ENCODE measurements at regions not wholly inside any gene's neighbourhood (a gene's known extent, or its start where the extent isn't known, plus 50 kb on each side); places are given as distances from the start of the nearest gene placed in this dataset.

DNA sequence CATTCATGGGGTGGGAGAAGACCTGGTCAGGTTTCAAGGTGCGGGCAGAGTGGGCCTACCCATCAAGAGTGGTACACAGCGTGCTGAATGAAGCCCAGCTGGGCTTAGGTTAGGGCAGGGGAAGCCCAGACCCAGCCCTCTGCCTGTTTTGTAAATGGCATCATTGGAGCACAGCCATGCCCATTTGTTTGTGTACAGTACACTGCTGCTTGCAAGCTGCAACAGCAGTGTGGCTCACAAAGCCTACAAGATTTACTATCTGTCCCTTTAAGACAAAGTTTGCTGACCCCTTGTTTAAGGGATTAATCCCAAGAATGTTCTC lies 230.1 kb upstream of the TNRC6C start:
- DNase-seq (ENCODE audit: low read depth): no peak
- TF ChIP-seq, protein P1, sequence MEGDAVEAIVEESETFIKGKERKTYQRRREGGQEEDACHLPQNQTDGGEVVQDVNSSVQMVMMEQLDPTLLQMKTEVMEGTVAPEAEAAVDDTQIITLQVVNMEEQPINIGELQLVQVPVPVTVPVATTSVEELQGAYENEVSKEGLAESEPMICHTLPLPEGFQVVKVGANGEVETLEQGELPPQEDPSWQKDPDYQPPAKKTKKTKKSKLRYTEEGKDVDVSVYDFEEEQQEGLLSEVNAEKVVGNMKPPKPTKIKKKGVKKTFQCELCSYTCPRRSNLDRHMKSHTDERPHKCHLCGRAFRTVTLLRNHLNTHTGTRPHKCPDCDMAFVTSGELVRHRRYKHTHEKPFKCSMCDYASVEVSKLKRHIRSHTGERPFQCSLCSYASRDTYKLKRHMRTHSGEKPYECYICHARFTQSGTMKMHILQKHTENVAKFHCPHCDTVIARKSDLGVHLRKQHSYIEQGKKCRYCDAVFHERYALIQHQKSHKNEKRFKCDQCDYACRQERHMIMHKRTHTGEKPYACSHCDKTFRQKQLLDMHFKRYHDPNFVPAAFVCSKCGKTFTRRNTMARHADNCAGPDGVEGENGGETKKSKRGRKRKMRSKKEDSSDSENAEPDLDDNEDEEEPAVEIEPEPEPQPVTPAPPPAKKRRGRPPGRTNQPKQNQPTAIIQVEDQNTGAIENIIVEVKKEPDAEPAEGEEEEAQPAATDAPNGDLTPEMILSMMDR (conservative IDR thresholded peaks at IDR 0.05; ENCODE audit: low read depth, low read length): no peak
- no peak overlapping the region for H3K4me3 ChIP-seq (ENCODE audit: low read length)

DNA sequence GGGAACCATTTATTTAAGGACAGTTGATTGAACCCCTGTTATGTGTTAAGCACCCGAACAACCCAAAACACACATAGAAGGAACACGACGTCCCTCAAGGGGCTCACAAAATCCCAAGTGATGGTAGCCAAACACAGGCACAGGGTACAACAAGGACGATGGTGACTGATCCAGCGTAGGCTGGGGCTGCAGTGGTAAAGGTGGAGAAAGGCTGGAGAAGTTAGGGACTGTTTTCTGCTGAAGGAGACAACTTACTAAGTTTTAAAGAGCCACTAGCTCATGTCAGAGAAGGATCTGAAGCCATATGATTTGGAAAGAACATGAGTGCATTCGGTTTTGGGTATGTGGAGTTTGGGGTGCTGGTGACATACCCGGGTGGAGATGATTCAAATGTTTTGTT lies 229.6 kb upstream of the TNRC6C start:
- no peak overlapping the region for H3K4me3 ChIP-seq (ENCODE audit: low read length)
- TF ChIP-seq, protein P1 (conservative IDR thresholded peaks at IDR 0.05; ENCODE audit: low read depth, low read length): no peak

DNA sequence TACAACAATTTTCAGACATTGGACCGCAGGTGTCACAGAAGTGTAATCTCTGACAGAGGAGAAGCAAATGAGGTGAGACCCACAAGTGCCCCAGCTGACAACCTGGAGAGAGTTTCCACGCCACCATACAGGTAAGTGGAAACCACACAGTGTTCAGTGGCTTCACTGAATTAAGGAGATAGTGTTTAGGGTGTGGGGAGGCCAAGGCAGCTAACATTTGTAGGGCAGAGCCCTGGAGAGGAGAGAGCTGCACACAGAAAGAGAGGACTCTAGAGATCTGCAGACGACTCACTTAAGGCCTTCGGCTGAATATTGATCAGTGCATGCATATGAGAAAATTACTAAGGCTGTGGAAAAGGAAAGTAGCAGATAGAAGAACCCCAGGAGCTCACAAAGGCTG lies 228.9 kb upstream of the TNRC6C start:
- DNase-seq (ENCODE audit: low read depth): no peak
- H3K4me3 ChIP-seq (ENCODE audit: low read length): no peak overlapping the region
- TF ChIP-seq, protein P1 (conservative IDR thresholded peaks at IDR 0.05; ENCODE audit: low read depth, low read length): no peak

More for the DNA sequence above, 229.6 kb upstream of the TNRC6C start:
- no peak for DNase-seq (ENCODE audit: low read depth)

DNA sequence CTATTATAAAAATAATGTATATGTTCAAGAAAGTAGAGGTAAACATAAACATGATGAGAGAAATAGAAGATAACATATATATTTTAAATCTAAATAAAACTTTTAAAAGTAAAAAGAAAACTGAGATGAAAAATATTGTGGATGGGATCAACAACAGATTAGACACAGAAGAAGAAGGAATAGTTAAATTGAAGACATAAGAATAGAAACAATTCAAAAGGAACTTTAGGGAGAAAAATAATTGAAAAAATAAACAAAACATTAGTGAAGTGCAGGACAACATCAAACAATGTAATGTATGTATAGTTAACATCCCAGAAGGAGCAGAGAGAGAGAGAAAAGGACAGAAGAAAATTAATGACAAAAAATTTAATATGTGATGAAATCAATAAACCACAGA lies 228.1 kb upstream of the TNRC6C start:
- no peak overlapping the region for H3K4me3 ChIP-seq (ENCODE audit: low read length)
- no peak for DNase-seq (ENCODE audit: low read depth)
- TF ChIP-seq, protein P1 (conservative IDR thresholded peaks at IDR 0.05; ENCODE audit: low read depth, low read length): no peak

DNA sequence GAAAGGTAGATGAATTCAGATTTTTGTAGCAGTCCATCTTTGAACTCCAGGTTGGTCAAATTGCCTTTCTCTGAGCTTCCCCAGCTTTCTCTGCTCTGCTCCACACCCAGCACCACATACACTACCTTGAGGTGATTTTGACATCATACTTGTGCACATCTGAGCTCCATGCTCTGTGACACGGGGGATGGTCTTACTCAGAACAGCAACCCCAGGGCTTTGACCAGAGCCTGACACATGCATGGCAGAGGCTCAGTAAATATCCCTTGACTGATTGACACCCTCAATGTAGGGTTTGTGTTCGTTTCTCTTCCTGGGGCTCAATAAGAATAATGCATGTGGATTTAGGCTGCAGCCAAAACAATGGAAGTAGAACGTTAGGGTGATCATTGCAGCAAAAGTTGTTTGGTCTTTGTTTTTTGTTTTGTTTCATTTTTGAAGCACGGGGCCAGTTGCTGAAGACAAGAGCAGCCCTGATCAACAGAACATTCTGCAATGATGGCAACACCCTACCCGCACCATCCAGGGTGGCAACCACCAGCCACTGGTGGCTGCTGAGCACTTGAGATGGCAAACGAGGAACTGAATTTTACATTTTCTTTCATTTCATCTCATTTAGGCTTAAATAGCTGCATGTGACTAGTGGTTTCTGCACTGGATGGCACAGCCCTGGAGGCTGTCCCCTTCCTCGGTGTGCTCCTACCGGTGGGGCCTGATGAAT lies 224.8 kb upstream of the TNRC6C start:
- TF ChIP-seq, protein P1 (conservative IDR thresholded peaks at IDR 0.05; ENCODE audit: low read depth, low read length): no peak
- H3K4me3 ChIP-seq (ENCODE audit: low read length): no peak overlapping the region
- no peak for DNase-seq (ENCODE audit: low read depth)

DNA sequence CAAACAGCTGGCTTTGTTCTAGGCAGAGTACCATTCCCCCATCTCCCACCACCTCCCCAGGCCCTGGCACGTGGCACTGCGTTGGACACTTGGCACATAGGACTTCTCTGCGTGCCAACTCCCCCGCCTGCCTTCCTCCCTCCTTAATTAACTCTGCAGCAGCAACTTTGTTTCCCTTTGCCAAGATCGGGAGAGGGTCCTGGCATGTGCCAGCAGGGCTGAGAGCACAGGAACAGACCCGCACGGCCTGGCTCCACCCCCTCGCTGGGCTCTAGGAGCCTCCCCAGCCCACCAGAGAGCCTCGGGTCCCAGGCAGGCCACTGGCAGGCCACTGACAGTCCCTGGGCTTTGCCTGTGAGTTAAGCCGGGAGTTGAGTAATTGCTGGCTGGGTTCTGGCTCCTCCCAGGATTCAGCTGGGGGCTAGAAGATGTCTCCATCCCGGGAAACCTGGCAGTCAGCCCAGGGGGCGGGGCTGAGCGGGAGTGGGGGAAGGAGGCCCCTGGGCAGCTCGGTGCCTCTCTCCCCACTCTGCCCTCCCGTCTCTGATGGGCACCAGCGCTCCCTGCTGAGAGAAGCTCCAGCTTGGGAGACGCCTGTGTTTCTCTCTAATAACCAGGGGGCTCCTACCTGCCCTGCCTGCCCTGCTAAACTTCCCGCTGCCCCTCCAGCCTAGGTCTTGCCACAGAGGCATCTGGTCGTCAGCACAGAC lies 224.0 kb upstream of the TNRC6C start:
- peak; percentile 36 for DNase-seq (ENCODE audit: low read depth)
- H3K4me3 ChIP-seq (ENCODE audit: low read length): no peak overlapping the region
- TF ChIP-seq, protein P1 (conservative IDR thresholded peaks at IDR 0.05; ENCODE audit: low read depth, low read length): peak; percentile 8

DNA sequence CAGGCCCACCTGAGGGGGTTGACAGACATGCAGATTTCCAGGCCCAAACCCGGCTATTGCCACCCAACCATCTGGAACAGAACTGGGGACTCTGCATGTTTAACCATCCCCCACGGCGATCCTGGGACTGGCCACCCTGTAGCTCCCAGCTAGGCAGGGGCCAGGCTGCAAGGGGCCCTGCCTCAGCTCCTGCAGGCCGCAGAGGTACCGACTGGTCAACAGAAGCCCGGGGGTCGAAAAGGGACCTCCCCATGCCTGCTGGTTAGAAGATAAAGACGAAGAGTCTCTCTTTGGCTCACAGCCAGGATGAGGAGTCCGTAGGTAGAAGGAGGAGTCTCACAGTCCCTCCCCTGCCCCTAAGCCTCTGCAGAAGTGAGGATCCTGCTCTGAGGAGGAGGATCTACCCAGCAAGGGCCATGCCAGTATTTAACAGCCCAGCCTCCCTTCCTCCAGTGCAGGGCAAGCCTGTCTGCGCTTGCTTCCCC lies 223.4 kb upstream of the TNRC6C start:
- TF ChIP-seq, protein P1 (conservative IDR thresholded peaks at IDR 0.05; ENCODE audit: low read depth, low read length): no peak
- no peak for DNase-seq (ENCODE audit: low read depth)
- no peak overlapping the region for H3K4me3 ChIP-seq (ENCODE audit: low read length)
